Ramos (cell line): ENCODE measurements at regions not wholly inside any gene's neighbourhood (a gene's known extent, or its start where the extent isn't known, plus 50 kb on each side); places are given as distances from the start of the nearest gene placed in this dataset.

Experiments
- in situ Hi-C: fragments of 300-500 bp; cut with MboI; formaldehyde crosslinking; loops from one replicate; pipeline ENCODE4 v1.14.3; 2022; ENCODE audit warnings: low sequenced_read_pairs; ENCODE audit not compliant: unreplicated experiment

GRCh38 chr2:220491670-220492069 lies 864.2 kb downstream of the SLC4A3 start:
- in situ Hi-C loops = no loop called here

GRCh38 chr2:220493871-220494525 lies 866.6 kb downstream of the SLC4A3 start:
- in situ Hi-C loops = no loop called here

- in situ Hi-C loops = no loop called here
Measured at GRCh38 chr2:220496513-220496912, 869.1 kb downstream of the SLC4A3 start.

- in situ Hi-C loops = no loop called here
Measured at GRCh38 chr2:220499225-220499624, 871.8 kb downstream of the SLC4A3 start.

GRCh38 chr2:220502539-220502938 lies 875.1 kb downstream of the SLC4A3 start:
- in situ Hi-C loops = no loop called here

- in situ Hi-C loops = no loop called here
Measured at GRCh38 chr2:220503431-220503830, 876.0 kb downstream of the SLC4A3 start.

GRCh38 chr2:220504938-220505503 lies 877.6 kb downstream of the SLC4A3 start:
- in situ Hi-C loops = no loop called here

GRCh38 chr2:220506466-220506865 lies 879.0 kb downstream of the SLC4A3 start:
- in situ Hi-C loops = no loop called here

- in situ Hi-C loops = no loop called here
Measured at GRCh38 chr2:220509096-220509757, 881.8 kb downstream of the SLC4A3 start.

- in situ Hi-C loops = no loop called here
Measured at GRCh38 chr2:220509966-220510365, 882.5 kb downstream of the SLC4A3 start.

GRCh38 chr2:220510668-220511067 lies 883.2 kb downstream of the SLC4A3 start:
- in situ Hi-C loops = no loop called here

GRCh38 chr2:220512419-220512818 lies 885.0 kb downstream of the SLC4A3 start:
- in situ Hi-C loops = no loop called here

- in situ Hi-C loops = no loop called here
Measured at GRCh38 chr2:220513573-220514288, 886.3 kb downstream of the SLC4A3 start.

- in situ Hi-C loops = no loop called here
Measured at GRCh38 chr2:220521551-220521950, 894.1 kb downstream of the SLC4A3 start.

GRCh38 chr2:220528180-220528675 lies 900.8 kb downstream of the SLC4A3 start:
- in situ Hi-C loops = no loop called here

GRCh38 chr2:220531216-220531615 lies 903.8 kb downstream of the SLC4A3 start:
- in situ Hi-C loops = no loop called here

- in situ Hi-C loops = no loop called here
Measured at GRCh38 chr2:220533485-220533884, 906.1 kb downstream of the SLC4A3 start.

GRCh38 chr2:220539481-220539880 lies 912.1 kb downstream of the SLC4A3 start:
- in situ Hi-C loops = no loop called here

GRCh38 chr2:220544049-220544448 lies 916.6 kb downstream of the SLC4A3 start:
- in situ Hi-C loops = no loop called here

GRCh38 chr2:220550995-220551700 lies 923.7 kb downstream of the SLC4A3 start:
- in situ Hi-C loops = no loop called here
